AG04450 (cell line): ENCODE measurements at regions not wholly inside any gene's neighbourhood (a gene's known extent, or its start where the extent isn't known, plus 50 kb on each side); places are given as distances from the start of the nearest gene placed in this dataset.

Experiments used
- CTCF ChIA-PET: fragments of 300-600, 350-600 bp; formaldehyde crosslinking; extraction: SDS; loops from one replicate; lab custom pipeline; 2022; ENCODE audit warnings: antibody characterized with exemption, inconsistent platforms; lab: Charles Lee
- POLR2A ChIA-PET: fragments of 350-600 bp; formaldehyde crosslinking; extraction: SDS; loops from one replicate; lab custom pipeline; 2021; ENCODE audit warnings: antibody characterized with exemption, inconsistent platforms; lab: Yijun Ruan, JAX
- DNase-seq: peaks from one replicate; pipeline ENCODE4 v3.0.0-alpha.2; 2011; ENCODE audit warnings: low read depth, low spot score
- H3K27ac ChIP-seq: one replicate; pipeline ENCODE4 v1.5.1; 2012; ENCODE audit warnings: low read depth, low read length, control low read depth
- H3K27me3 ChIP-seq: one replicate; pipeline ENCODE4 v1.6.0; 2012; ENCODE audit warnings: low read length; ENCODE audit not compliant: control insufficient read depth, insufficient read depth
- H3K4me3 ChIP-seq: 2 replicates; pipeline ENCODE4 v1.5.1; 2011; ENCODE audit warnings: mild to moderate bottlenecking, low read depth, low read length, control low read depth
- H3K9me3 ChIP-seq: 2 replicates; pipeline ENCODE4 v1.5.1; 2012; ENCODE audit warnings: low read length; ENCODE audit not compliant: control insufficient read depth, insufficient read depth
- CTCF ChIP-seq: IDR thresholded peaks from 2 replicates; pipeline ENCODE4 v1.5.1; 2011; ENCODE audit warnings: low read depth, low read length, control low read depth, inconsistent platforms

- Histone ChIP-seq H3K27ac (peak overlapping the region; percentile 95), H3K9me3 (no peaks in the 10 kb centered on the region), H3K4me3 (no peak overlapping the region), H3K27me3 (no peaks in the 10 kb centered on the region)
- no peak for DNase-seq
- no peak for TF ChIP-seq CTCF
- POLR2A ChIA-PET: interaction anchor here (1.1 kb wide), 1 partner anchor 26 kb away, joined by 4 read pairs; no protein-coding TSS in a partner anchor
- CTCF ChIA-PET: no interaction called here
Measured at GRCh38 chr6:14744212-14744556, 501.7 kb upstream of the JARID2 start.

- DNase-seq: no peak
- no peak for TF ChIP-seq CTCF
- Histone ChIP-seq H3K9me3 (no peaks in the 10 kb centered on the region; the same call in 1 of the 2 replicates), H3K27me3 (no peaks in the 10 kb centered on the region), H3K4me3 (no peak overlapping the region), H3K27ac (no peak overlapping the region)
- ChIA-PET POLR2A (no interaction called here), CTCF (no interaction called here)
Measured at GRCh38 chr6:14746139-14746837, 499.6 kb upstream of the JARID2 start.

- Histone ChIP-seq H3K9me3 (no peaks in the 10 kb centered on the region; the same call in 1 of the 2 replicates), H3K4me3 (no peak overlapping the region), H3K27ac (no peak overlapping the region), H3K27me3 (no peaks in the 10 kb centered on the region)
- no peak for TF ChIP-seq CTCF
- ChIA-PET CTCF (no interaction called here), POLR2A (no interaction called here)
- DNase-seq: no peak
Measured at GRCh38 chr6:14747881-14748520, 497.9 kb upstream of the JARID2 start.

- H3K27ac ChIP-seq: no peak overlapping the region
- ChIA-PET CTCF (no interaction called here), POLR2A (no interaction called here)
- TF ChIP-seq CTCF: no peak
- no peak overlapping the region for H3K4me3 ChIP-seq
- DNase-seq: no peak
- H3K27me3 ChIP-seq: no peaks in the 10 kb centered on the region
- no peaks in the 10 kb centered on the region; the same call in 1 of the 2 replicates for H3K9me3 ChIP-seq
Measured at GRCh38 chr6:14748679-14749078, 497.2 kb upstream of the JARID2 start.

GRCh38 chr6:14750059-14750661 lies 495.7 kb upstream of the JARID2 start:
- POLR2A ChIA-PET: no interaction called here
- CTCF ChIA-PET: no interaction called here
- H3K4me3 ChIP-seq: no peak overlapping the region

More at GRCh38 chr6:14750059-14750661, 495.7 kb upstream of the JARID2 start:
- no peak for TF ChIP-seq CTCF
- DNase-seq: no peak
- Histone ChIP-seq H3K27me3 (no peaks in the 10 kb centered on the region), H3K27ac (no peak overlapping the region), H3K9me3 (no peaks in the 10 kb centered on the region; the same call in 1 of the 2 replicates)
